ENCODE measurements at regions not wholly inside any gene's neighbourhood (a gene's known extent, or its start where the extent isn't known, plus 50 kb on each side); places are given as distances from the start of the nearest gene placed in this dataset.
"Not testable (repeated sequence)": the region's sequence is repeated elsewhere in the genome, so short reads cannot be mapped to it uniquely, and the experiment has no call there.

DNA sequence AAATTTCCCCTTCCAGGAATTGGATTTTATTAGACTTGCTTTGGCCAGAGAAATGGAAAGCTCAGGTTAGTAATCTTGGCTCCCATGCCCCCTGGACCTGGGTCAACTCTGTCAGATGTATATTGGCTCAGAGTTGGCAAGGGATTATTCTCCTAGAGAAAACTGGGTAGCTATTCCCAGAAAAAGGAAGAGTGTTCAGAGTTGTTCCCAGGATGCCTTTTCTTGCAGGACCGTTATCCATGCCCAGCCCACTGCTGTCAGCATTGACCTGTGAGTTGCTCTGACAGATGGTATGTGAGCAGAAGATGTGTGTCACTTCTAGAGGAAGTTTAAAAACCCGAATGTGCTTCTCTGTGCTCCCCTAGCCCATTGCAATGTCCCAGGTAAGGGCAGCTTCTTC is 509.9 kb upstream of the ZFP42 start:
- Mint-ChIP-seq H3K4me3 (ENCODE audit: low read depth) (no peak overlapping the region), H3K4me1 (ENCODE audit: low read depth) (no peaks in the 10 kb centered on the region), H3K36me3 (ENCODE audit: low read depth) (no peaks in the 10 kb centered on the region), H3K9me3 (peaks cover 17% of the 10 kb centered on the region), H3K27ac (no peak overlapping the region), H3K27me3 (ENCODE audit: low read depth) (no peaks in the 10 kb centered on the region)
- intact Hi-C loops (cut with micrococcal nuclease) = no loop called here
- no peak for DNase-seq (ENCODE audit: low spot score)

DNA sequence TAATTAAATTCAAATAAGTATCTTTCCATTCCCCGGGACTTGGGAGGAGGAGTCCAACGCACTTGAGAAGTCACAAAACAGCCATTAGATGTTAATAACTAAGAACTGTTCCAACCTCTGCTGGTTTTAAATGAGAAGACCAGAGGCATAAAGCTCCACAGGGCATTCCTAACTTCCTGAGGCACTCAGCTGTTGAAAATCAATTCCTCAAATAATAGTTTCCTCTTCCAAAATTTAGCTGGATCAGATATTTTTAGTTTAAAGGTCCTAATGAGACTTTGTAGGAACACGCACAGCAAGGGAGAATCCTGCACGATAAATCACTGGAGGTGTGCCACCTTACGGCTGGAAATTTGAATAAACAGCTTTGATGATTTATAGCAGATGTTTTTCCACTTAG is 504.3 kb upstream of the ZFP42 start:
- no peak overlapping the region for H3K4me3 Mint-ChIP-seq (ENCODE audit: low read depth)
- H3K4me1 Mint-ChIP-seq (ENCODE audit: low read depth) = no peaks in the 10 kb centered on the region
- DNase-seq (ENCODE audit: low spot score) = no peak
- H3K36me3 Mint-ChIP-seq (ENCODE audit: low read depth) = no peaks in the 10 kb centered on the region
- peaks cover 19% of the 10 kb centered on the region for H3K9me3 Mint-ChIP-seq
- intact Hi-C loops (cut with micrococcal nuclease) = no loop called here
- H3K27ac Mint-ChIP-seq = no peak overlapping the region
- H3K27me3 Mint-ChIP-seq (ENCODE audit: low read depth) = no peaks in the 10 kb centered on the region

DNA sequence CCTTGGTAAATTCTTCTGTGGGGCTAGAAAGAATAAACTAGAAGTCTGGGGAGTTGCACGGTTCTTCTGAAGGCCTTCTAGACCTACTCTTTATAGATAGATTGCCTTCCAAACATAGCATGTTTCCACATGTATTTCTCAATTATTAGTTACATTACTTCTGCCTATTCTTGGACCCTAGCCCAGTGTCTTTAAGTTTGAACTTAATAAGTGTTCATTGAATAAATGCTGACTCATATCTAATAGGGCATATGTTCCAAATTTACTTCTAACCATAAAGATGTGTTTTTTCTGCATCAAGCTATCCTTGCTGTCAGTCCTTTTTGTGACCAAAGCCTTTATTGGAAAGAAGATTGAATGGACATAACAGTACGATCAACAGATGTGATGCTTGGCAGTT is 503.6 kb upstream of the ZFP42 start:
- H3K9me3 Mint-ChIP-seq = peaks cover 19% of the 10 kb centered on the region
- H3K27me3 Mint-ChIP-seq (ENCODE audit: low read depth) = no peaks in the 10 kb centered on the region
- H3K36me3 Mint-ChIP-seq (ENCODE audit: low read depth) = no peaks in the 10 kb centered on the region
- H3K27ac Mint-ChIP-seq = no peak overlapping the region
- intact Hi-C loops (cut with micrococcal nuclease) = no loop called here
- H3K4me3 Mint-ChIP-seq (ENCODE audit: low read depth) = no peak overlapping the region
- DNase-seq (ENCODE audit: low spot score) = no peak
- no peaks in the 10 kb centered on the region for H3K4me1 Mint-ChIP-seq (ENCODE audit: low read depth)

DNA sequence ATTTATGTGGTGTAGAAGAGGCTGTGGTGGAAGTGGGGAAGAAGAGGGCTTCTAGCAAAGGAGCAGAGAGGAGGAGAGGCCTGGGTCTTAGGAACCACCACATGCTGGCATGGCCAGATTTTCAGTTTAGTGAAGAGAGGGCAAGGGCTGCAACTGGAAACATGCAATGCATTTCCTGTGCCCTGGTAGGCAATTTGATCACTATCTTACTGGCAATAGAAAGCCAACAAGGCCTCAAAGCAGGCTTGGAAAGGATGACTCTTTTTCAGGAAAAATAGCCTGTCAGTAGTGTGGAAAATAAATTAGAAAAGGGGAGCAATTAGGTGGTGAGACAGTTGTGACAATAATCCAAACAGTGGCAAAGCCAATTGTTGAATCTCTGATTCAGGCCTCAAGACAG is 501.9 kb upstream of the ZFP42 start:
- intact Hi-C loops (cut with micrococcal nuclease) = no loop called here
- no peaks in the 10 kb centered on the region for H3K27me3 Mint-ChIP-seq (ENCODE audit: low read depth)
- no peaks in the 10 kb centered on the region for H3K4me1 Mint-ChIP-seq (ENCODE audit: low read depth)
- DNase-seq (ENCODE audit: low spot score) = no peak
- H3K36me3 Mint-ChIP-seq (ENCODE audit: low read depth) = no peaks in the 10 kb centered on the region
- H3K9me3 Mint-ChIP-seq = peaks cover 19% of the 10 kb centered on the region
- no peak overlapping the region for H3K4me3 Mint-ChIP-seq (ENCODE audit: low read depth)
- H3K27ac Mint-ChIP-seq = no peak overlapping the region

DNA sequence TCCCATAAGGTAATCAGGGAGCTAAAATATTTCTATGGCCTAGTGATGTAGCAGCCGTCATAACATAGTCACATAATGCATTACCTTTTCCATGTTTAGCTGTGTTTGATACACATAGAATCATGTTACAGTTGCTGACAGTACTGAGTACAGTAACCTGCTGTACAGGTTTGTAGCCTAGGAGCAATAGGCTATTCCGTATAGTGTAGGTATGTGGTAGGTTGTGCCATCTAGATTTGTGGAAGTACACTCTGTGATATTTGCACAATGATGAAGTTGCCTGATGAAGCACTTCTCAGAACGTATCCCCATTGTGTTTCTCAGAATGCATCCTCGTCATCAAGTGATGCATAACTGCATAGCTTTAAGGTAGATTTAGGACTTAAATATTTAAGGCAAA is 495.6 kb upstream of the ZFP42 start:
- intact Hi-C loops (cut with micrococcal nuclease) = no loop called here
- H3K4me3 Mint-ChIP-seq (ENCODE audit: low read depth) = no peak overlapping the region

DNA sequence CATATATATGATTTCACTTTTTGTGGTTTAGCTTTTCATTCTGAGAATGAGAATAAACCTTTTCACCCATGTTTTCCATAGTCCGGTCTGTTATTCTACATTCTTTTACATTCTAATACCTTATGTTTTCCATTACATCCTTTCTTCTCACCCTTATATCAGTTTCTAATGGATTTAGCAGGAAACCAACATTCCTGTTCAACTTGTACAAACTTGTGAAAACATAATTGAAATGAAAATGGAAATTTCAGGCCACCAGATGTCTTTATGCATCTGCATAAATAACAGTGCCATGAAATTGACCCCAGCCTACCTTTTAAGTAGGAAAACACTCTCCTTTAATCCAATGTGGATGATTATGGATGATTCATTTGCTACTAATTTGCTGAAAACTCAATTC is 494.8 kb upstream of the ZFP42 start:
- no peaks in the 10 kb centered on the region for H3K4me1 Mint-ChIP-seq (ENCODE audit: low read depth)
- no peak overlapping the region for H3K4me3 Mint-ChIP-seq (ENCODE audit: low read depth)
- peaks cover 32% of the 10 kb centered on the region for H3K9me3 Mint-ChIP-seq
- H3K27me3 Mint-ChIP-seq (ENCODE audit: low read depth) = no peaks in the 10 kb centered on the region
- no peak overlapping the region for H3K27ac Mint-ChIP-seq
- no peak for DNase-seq (ENCODE audit: low spot score)
- H3K36me3 Mint-ChIP-seq (ENCODE audit: low read depth) = no peaks in the 10 kb centered on the region
- intact Hi-C loops (cut with micrococcal nuclease) = no loop called here

More for the DNA sequence above, 495.6 kb upstream of the ZFP42 start:
- Mint-ChIP-seq H3K36me3 (ENCODE audit: low read depth) (no peaks in the 10 kb centered on the region), H3K27me3 (ENCODE audit: low read depth) (no peaks in the 10 kb centered on the region), H3K9me3 (peaks cover 31% of the 10 kb centered on the region), H3K4me1 (ENCODE audit: low read depth) (no peaks in the 10 kb centered on the region), H3K27ac (no peak overlapping the region)
- DNase-seq (ENCODE audit: low spot score) = no peak

DNA sequence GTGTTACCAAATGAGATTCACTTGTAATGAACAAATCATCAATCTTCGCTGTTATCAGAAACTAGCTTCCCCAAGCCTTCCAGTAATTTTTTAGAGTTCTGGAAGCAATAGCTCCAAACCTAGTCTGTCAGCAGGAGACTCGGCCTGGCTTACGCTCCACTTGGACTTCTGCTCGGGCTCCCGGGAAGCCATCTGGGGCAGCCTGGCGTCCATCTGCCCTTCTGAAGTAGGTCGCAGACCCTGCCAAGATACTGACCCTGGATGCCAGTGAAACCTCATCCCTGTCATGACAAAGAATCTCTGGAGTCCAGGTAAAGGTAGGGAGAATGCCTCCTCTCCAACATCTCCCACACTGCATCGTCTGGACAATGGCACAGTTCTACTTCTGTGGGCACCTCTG is 493.8 kb upstream of the ZFP42 start:
- Mint-ChIP-seq H3K27me3 (ENCODE audit: low read depth) (no peaks in the 10 kb centered on the region), H3K27ac (no peak overlapping the region), H3K9me3 (peaks cover 33% of the 10 kb centered on the region), H3K4me1 (ENCODE audit: low read depth) (no peaks in the 10 kb centered on the region), H3K4me3 (ENCODE audit: low read depth) (no peak overlapping the region), H3K36me3 (ENCODE audit: low read depth) (no peaks in the 10 kb centered on the region)
- DNase-seq (ENCODE audit: low spot score) = no peak
- intact Hi-C loops (cut with micrococcal nuclease) = no loop called here

DNA sequence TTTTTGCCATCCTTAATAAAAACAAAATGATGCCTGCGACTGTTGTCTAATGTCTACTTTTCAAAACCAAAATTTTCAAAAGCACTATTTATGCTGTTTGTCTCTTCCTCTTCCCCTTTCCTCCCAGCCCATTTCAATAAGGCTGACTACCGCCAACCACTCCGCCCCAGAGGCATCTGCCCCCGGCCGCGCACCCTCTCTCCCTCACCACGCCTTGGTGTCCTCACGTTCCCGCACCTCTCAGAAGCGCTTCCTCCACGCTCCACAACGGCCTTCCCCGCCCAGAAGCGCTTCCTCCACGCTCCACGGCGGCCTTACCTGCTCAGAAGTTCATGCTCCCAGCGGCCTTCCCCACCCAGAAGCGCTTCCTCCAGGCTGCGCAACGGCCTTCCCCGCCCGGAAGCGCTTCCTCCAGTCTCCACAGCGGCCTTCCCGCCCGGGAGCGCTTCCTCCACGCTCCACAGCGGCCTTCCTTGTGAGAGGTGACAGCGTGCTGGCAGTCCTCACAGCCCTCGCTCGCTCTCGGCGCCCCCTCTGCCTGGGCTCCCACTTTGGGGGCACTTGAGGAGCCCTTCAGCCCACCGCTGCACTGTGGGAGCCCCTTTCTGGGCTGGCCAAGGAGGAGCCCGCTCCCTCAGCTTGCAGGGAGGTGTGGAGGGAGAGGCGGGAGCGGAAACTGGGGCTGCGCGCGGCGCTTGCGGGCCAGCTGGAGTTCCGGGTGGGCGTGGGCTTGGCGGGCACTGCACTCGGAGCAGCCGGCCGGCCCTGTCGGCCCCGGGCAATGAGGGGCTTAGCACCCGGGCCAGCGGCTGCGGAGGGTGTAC is 490.4 kb upstream of the ZFP42 start:
- Mint-ChIP-seq H3K9me3 (peaks cover 41% of the 10 kb centered on the region), H3K27ac (no peak overlapping the region), H3K4me3 (ENCODE audit: low read depth) (peak overlapping the region; percentile 74), H3K4me1 (ENCODE audit: low read depth) (no peaks in the 10 kb centered on the region), H3K27me3 (ENCODE audit: low read depth) (no peaks in the 10 kb centered on the region), H3K36me3 (ENCODE audit: low read depth) (no peaks in the 10 kb centered on the region)
- intact Hi-C loops (cut with micrococcal nuclease) = no loop called here
- DNase-seq (ENCODE audit: low spot score) = no peak

DNA sequence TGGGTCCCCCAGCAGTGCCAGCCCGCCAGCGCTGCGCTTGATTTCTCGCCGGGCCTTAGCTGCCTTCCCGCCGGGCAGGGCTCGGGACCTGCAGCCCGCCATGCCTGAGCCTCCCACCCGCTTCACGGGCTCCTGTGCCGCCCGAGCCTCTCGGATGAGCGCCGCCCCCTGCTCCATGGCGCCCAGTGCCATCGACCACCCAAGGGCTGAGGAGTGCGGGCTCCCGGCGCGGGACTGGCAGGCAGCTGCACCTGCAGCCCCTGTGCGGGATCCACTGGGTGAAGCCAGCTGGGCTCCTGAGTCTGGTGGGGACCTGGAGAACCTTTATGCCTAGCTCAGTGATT is 489.8 kb upstream of the ZFP42 start:
- DNase-seq (ENCODE audit: low spot score); H3K4me1 Mint-ChIP-seq (ENCODE audit: low read depth); H3K4me3 Mint-ChIP-seq (ENCODE audit: low read depth); H3K27ac Mint-ChIP-seq; H3K27me3 Mint-ChIP-seq (ENCODE audit: low read depth); H3K36me3 Mint-ChIP-seq (ENCODE audit: low read depth); intact Hi-C loops (cut with micrococcal nuclease): not testable (repeated sequence)
- peaks cover 39% of the 10 kb centered on the region for H3K9me3 Mint-ChIP-seq

DNA sequence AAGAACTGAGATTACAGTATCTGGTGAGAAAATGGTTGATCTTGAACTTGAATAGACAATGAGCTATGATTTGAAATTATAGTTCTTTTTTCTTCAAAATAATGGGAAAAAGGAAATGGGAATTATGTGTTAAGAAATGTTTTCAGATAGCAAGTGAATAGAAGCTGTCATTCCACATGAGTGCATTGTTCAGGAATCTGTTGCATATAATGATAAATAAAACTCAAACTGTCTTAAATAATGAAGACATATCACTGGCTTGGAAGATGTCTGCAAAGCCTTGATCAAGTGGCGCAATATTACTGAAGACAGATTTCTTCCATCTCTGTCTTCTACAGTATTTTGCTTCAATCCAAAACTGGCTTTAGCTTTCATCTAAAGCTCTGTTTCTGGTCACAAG is 479.3 kb upstream of the ZFP42 start:
- no peak overlapping the region for H3K27ac Mint-ChIP-seq
- no peaks in the 10 kb centered on the region for H3K36me3 Mint-ChIP-seq (ENCODE audit: low read depth)
- DNase-seq (ENCODE audit: low spot score) = no peak
- peaks cover 14% of the 10 kb centered on the region for H3K9me3 Mint-ChIP-seq
- intact Hi-C loops (cut with micrococcal nuclease) = no loop called here
- no peak overlapping the region for H3K4me3 Mint-ChIP-seq (ENCODE audit: low read depth)
- no peaks in the 10 kb centered on the region for H3K27me3 Mint-ChIP-seq (ENCODE audit: low read depth)
- H3K4me1 Mint-ChIP-seq (ENCODE audit: low read depth) = no peaks in the 10 kb centered on the region

DNA sequence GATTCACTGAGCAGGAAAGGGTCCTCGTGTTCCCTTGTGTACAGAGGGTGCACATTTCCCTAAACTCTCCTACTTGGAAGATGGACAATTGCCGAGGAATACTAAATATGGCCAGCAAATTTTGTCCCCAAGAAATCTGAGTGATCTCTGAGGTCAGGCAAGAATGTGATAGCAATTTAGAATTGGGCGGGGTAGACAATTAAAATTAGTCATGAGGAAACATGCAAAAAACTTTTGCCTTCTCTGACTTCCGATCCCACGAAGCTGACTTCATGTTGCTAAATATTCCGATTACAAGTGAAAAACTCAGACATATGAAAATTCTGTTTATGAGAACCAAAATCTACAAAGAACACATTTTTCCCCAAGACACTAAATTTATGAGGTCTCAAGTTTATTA is 453.9 kb upstream of the ZFP42 start:
- intact Hi-C loops (cut with micrococcal nuclease) = no loop called here
- Mint-ChIP-seq H3K9me3 (peaks cover 34% of the 10 kb centered on the region), H3K27me3 (ENCODE audit: low read depth) (no peaks in the 10 kb centered on the region), H3K4me1 (ENCODE audit: low read depth) (no peaks in the 10 kb centered on the region), H3K27ac (no peak overlapping the region), H3K36me3 (ENCODE audit: low read depth) (no peaks in the 10 kb centered on the region), H3K4me3 (ENCODE audit: low read depth) (no peak overlapping the region)
- no peak for DNase-seq (ENCODE audit: low spot score)

DNA sequence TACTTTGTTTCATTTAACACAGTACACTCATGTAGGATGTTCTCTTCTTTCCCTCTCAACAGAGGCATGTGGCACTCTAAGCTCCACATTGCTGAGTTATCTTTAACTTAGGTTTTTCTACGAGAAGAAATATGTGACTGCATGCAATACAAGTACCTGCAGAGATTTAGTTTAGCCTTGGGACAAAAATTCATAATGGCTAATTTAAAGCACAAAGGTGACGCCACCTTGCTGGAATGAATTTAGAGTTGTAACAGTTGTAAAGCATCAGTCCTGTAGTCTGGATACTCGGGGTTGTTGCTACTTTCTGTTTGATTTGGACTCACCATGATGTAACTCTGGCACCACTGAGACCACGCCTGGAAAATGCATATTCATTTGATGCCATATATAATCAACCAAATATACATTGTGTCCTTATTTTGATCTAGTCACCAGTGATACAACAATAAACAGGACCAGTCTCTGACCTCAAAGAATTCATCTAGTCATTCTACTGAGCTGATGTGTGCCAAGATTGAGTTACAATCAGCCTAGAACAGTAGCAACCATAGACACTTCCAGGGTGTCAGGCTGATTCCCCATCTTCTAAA is 451.0 kb upstream of the ZFP42 start:
- Mint-ChIP-seq H3K36me3 (ENCODE audit: low read depth) (no peaks in the 10 kb centered on the region), H3K27ac (no peak overlapping the region), H3K4me1 (ENCODE audit: low read depth) (no peaks in the 10 kb centered on the region), H3K9me3 (peaks cover 34% of the 10 kb centered on the region), H3K4me3 (ENCODE audit: low read depth) (no peak overlapping the region), H3K27me3 (ENCODE audit: low read depth) (no peaks in the 10 kb centered on the region)
- no peak for DNase-seq (ENCODE audit: low spot score)
- intact Hi-C loops (cut with micrococcal nuclease) = no loop called here

DNA sequence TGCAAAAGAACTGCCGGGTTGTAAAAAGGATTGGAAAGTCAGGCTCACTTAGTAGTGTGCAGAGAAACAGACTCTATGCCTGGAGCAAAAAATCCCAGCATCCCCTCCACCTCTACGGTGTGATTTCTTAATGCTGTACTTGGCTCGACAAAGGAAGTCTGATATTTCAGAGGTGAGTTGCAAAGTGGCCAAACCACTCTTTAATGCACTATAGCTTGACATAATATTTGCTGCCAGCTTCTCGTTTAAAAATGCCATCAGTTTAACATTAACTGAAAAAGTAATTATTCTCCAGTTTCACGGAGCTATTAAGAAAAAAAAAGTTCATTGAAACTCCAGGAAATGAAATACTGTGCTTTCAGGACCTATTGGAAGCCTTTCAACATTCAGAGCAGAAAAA is 448.3 kb upstream of the ZFP42 start:
- no peaks in the 10 kb centered on the region for H3K27me3 Mint-ChIP-seq (ENCODE audit: low read depth)

More for the DNA sequence above, 448.3 kb upstream of the ZFP42 start:
- intact Hi-C loops (cut with micrococcal nuclease) = no loop called here
- no peak overlapping the region for H3K27ac Mint-ChIP-seq
- no peak overlapping the region for H3K4me3 Mint-ChIP-seq (ENCODE audit: low read depth)
- peaks cover 29% of the 10 kb centered on the region for H3K9me3 Mint-ChIP-seq
- DNase-seq (ENCODE audit: low spot score) = no peak
- H3K4me1 Mint-ChIP-seq (ENCODE audit: low read depth) = no peaks in the 10 kb centered on the region
- no peaks in the 10 kb centered on the region for H3K36me3 Mint-ChIP-seq (ENCODE audit: low read depth)

Measured in activated T-helper 2 cell treated with anti-CD3 and anti-CD28 coated beads, Interferon-gamma antibody, Interleukin-2, Interleukin-4, amounts not matched to agents 10 μg/mL and 5 μg/mL and 100 μg/mL, durations not matched to agents 14 hours and 24 hours and 36 hours (primary cell).